HepG2 (cell line): ENCODE measurements at regions not wholly inside any gene's neighbourhood (a gene's known extent, or its start where the extent isn't known, plus 50 kb on each side); places are given as distances from the start of the nearest gene placed in this dataset.

Experiments used
- ATAC-seq: fragments of 200-7000 bp; cut with Tn5 transposase; 3 replicates; pipeline ENCODE4 v1.9.1; 2020; ENCODE audit warnings: mild to moderate bottlenecking, moderate library complexity
- BruUV-seq: library from RNA; stranded (reverse); fragments of 400-500 nt; replicated peaks from 2 replicates; lab custom pipeline; 2021; lab: Mats Ljungman, UMichigan
- CTCF ChIA-PET: fragments of 300-600 bp; formaldehyde crosslinking; extraction: SDS; loops from one replicate; lab custom pipeline; 2021; ENCODE audit warnings: low total read pairs, inconsistent platforms, low intra/inter-chr PET ratio; lab: Yijun Ruan, JAX
- POLR2A ChIA-PET: fragments of 350-600 bp; sonication (Branson Sonifier 250); formaldehyde crosslinking; loops from one replicate; lab custom pipeline; 2020; ENCODE audit warnings: antibody characterized with exemption, inconsistent platforms; lab: Yijun Ruan, JAX
- DNase-seq: peaks from one replicate; pipeline ENCODE4 v3.0.0-alpha.2; 2015; ENCODE audit warnings: low spot score
- FAIRE-seq: peaks from 3 replicates; lab custom pipeline; 2011; peaks lifted over from hg19 to GRCh38; lab: Jason Lieb, UNC
- H2AFZ ChIP-seq: one replicate; pipeline ENCODE4 v1.6.1; 2011; ENCODE audit warnings: low read length, inconsistent platforms
- H3K27ac ChIP-seq: fragments of 300-600 bp; 3 replicates; pipeline ENCODE4 v1.8.0; 2011; ENCODE audit warnings: mixed run types, mild to moderate bottlenecking, mixed read lengths, low read length, inconsistent platforms; ENCODE audit not compliant: insufficient read depth; ENCODE audit errors: extremely low read length
- H3K27me3 ChIP-seq, 2 experiments: fragments of 200-600 bp in 1 of 2; 2 replicates in 1 of 2; 3 replicates in 1 of 2; pipeline versions ENCODE4 v1.6.0 to v1.8.0; 2011; ENCODE audit warnings: low read length in 2 of 2, mild to moderate bottlenecking in 2 of 2, moderate library complexity in 2 of 2, inconsistent platforms in 1 of 2; ENCODE audit not compliant: insufficient read depth in 2 of 2, control insufficient read depth in 1 of 2
- H3K36me3 ChIP-seq, 2 experiments: fragments of 200-600 bp in 1 of 2; replicated peaks in 1 of 2; 2 replicates in 1 of 2; 3 replicates in 1 of 2; pipeline versions ENCODE4 v1.5.1 to v1.8.0; 2011; ENCODE audit warnings: low read length in 2 of 2, inconsistent platforms in 1 of 2; ENCODE audit not compliant: insufficient read depth in 2 of 2, control insufficient read depth in 1 of 2
- H3K4me1 ChIP-seq: 2 replicates; pipeline ENCODE4 v1.5.1; 2012; ENCODE audit warnings: low read length, inconsistent platforms; ENCODE audit not compliant: insufficient read depth
- H3K4me2 ChIP-seq: 2 replicates; pipeline ENCODE4 v1.6.0; 2011; ENCODE audit warnings: low read depth, low read length, inconsistent platforms
- H3K4me3 ChIP-seq, 3 experiments: fragments of 200-600 bp in 1 of 3; sonication (generic), shearing (Covaris generic) in 1 of 3; replicated peaks in 1 of 3; 2 replicates each; pipeline ENCODE4 v1.5.1; 2011 to 2016; ENCODE audit warnings: low read length in 3 of 3, inconsistent platforms in 2 of 3, low read depth in 2 of 3, mild to moderate bottlenecking in 2 of 3, control low read depth in 1 of 3, mixed read lengths in 1 of 3; ENCODE audit not compliant: insufficient read depth in 1 of 3
- H3K79me2 ChIP-seq: one replicate; pipeline ENCODE4 v1.6.1; 2011; ENCODE audit warnings: low read length, inconsistent platforms; ENCODE audit not compliant: insufficient read depth
- H3K9ac ChIP-seq: 2 replicates; pipeline ENCODE4 v1.6.0; 2011; ENCODE audit warnings: mild to moderate bottlenecking, low read depth, low read length, inconsistent platforms; ENCODE audit not compliant: insufficient read depth
- H3K9me3 ChIP-seq: 2 replicates; pipeline ENCODE4 v1.5.1; 2012; ENCODE audit warnings: mild to moderate bottlenecking, low read length
- H4K20me1 ChIP-seq: 2 replicates; pipeline ENCODE4 v1.6.0; 2011; ENCODE audit warnings: inconsistent platforms, mild to moderate bottlenecking, low read length, moderate library complexity; ENCODE audit not compliant: insufficient read depth
- FUBP1 ChIP-seq: sonication (generic); formaldehyde crosslinking; IDR thresholded peaks from 2 replicates; pipeline ENCODE4 v1.5.1; 2020; ENCODE audit warnings: missing genetic modification reagents, mild to moderate bottlenecking, borderline replicate concordance
- NR2F1 ChIP-seq, 2 experiments: fragments of 450-650 bp in 1 of 2; formaldehyde crosslinking in 1 of 2; IDR thresholded peaks; 2 replicates each; pipeline versions ENCODE4 v1.5.0 to v1.6.1; 2016 to 2020; ENCODE audit warnings: mild to moderate bottlenecking in 1 of 2, missing compliant biosample characterization in 1 of 2, missing genetic modification reagents in 1 of 2, moderate library complexity in 1 of 2
- ZNF160 ChIP-seq: sonication (generic); formaldehyde crosslinking; IDR thresholded peaks from 2 replicates; pipeline ENCODE4 v1.8.0; 2022; ENCODE audit warnings: mild to moderate bottlenecking, inconsistent platforms, missing genetic modification reagents
- ZNF678 ChIP-seq: sonication (generic); formaldehyde crosslinking; IDR thresholded peaks from 2 replicates; pipeline ENCODE4 v1.4.0; 2020; ENCODE audit warnings: mild to moderate bottlenecking, missing genetic modification reagents
- WGBS: methylation state at CpG from one replicate; pipeline ENCODE4 v1.1.6; 2017; ENCODE audit warnings: low lambda C conversion rate; 5-methylcytosine and 5-hydroxymethylcytosine counted together
- in situ Hi-C: cut with HindIII; loops from 2 replicates; pipeline ENCODE4 v1.10.0; 2017; ENCODE audit warnings: low pct_unique_long_range_greater_than_20kb; ENCODE audit not compliant: extremely low pct_ligation_motif_present
- intact Hi-C: fragments of 100-400 bp; cut with micrococcal nuclease; formaldehyde crosslinking; loops from one replicate; pipeline ENCODE4 v1.10.0; 2022; ENCODE audit not compliant: unreplicated experiment
- TF ChIP-seq, protein P1 (sequence below): sonication (generic); formaldehyde crosslinking; IDR thresholded peaks from 2 replicates; pipeline ENCODE4 v1.4.0; 2020; ENCODE audit warnings: missing genetic modification reagents

- in situ Hi-C loops: no loop called here
- ChIA-PET POLR2A (no interaction called here), CTCF (no interaction called here)
Observed at GRCh38 chr3:69446402-69447072, 60.6 kb upstream of the FRMD4B start.

More at GRCh38 chr3:69446402-69447072, 60.6 kb upstream of the FRMD4B start:
- DNase-seq (no peak), ATAC-seq (no peak), FAIRE-seq (no peak)
- Histone ChIP-seq H3K4me3 (no peak overlapping the region), H3K4me2 (no peak overlapping the region), H3K36me3 (no peaks in the 10 kb centered on the region), H3K4me1 (no peaks in the 10 kb centered on the region; the same call in 1 of the 2 replicates), H3K27me3 (peaks cover 0 to 2% of the 10 kb centered on the region in 2 experiments; a peak in 1 of 5 replicates), H3K79me2 (no peaks in the 10 kb centered on the region), H4K20me1 (no peaks in the 10 kb centered on the region)
- BruUV-seq: no TSS peak
- intact Hi-C loops: no loop called here
- WGBS: 36% methylated on average over 6 of the region's 6 CpGs
- TF ChIP-seq NR2F1 (CRISPR knock-in tag; IDR thresholded peaks at IDR 0.05) (no peak), ZNF678 (no peak), ZNF160 (CRISPR knock-in tag) (no peak), FUBP1 (no peak)
- TF ChIP-seq, protein P1, sequence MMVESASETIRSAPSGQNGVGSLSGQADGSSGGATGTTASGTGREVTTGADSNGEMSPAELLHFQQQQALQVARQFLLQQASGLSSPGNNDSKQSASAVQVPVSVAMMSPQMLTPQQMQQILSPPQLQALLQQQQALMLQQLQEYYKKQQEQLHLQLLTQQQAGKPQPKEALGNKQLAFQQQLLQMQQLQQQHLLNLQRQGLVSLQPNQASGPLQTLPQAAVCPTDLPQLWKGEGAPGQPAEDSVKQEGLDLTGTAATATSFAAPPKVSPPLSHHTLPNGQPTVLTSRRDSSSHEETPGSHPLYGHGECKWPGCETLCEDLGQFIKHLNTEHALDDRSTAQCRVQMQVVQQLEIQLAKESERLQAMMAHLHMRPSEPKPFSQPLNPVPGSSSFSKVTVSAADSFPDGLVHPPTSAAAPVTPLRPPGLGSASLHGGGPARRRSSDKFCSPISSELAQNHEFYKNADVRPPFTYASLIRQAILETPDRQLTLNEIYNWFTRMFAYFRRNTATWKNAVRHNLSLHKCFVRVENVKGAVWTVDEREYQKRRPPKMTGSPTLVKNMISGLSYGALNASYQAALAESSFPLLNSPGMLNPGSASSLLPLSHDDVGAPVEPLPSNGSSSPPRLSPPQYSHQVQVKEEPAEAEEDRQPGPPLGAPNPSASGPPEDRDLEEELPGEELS (CRISPR knock-in tag): no peak
- TF ChIP-seq, all 625 proteins: peak for 0
- Histone ChIP-seq H3K9ac (no peak overlapping the region), H3K27ac (no peak overlapping the region), H2AFZ (no peak overlapping the region), H3K9me3 (no peaks in the 10 kb centered on the region)
